D721Med (cell line): ENCODE measurements at regions not wholly inside any gene's neighbourhood (a gene's known extent, or its start where the extent isn't known, plus 50 kb on each side); places are given as distances from the start of the nearest gene placed in this dataset.

ENCODE experiments used
- DNase-seq: peaks from one replicate; pipeline ENCODE4 v3.0.0; 2011; ENCODE audit warnings: low spot score; ENCODE audit not compliant: insufficient read length
- FAIRE-seq: peaks from 2 replicates; lab custom pipeline; 2011; peaks lifted over from hg19 to GRCh38; lab: Jason Lieb, UNC
- CTCF ChIP-seq: IDR thresholded peaks from 2 replicates; pipeline ENCODE4 v1.5.1; 2012; ENCODE audit warnings: mild to moderate bottlenecking, control low read depth; ENCODE audit not compliant: insufficient read depth; ENCODE audit errors: missing control alignments

DNA sequence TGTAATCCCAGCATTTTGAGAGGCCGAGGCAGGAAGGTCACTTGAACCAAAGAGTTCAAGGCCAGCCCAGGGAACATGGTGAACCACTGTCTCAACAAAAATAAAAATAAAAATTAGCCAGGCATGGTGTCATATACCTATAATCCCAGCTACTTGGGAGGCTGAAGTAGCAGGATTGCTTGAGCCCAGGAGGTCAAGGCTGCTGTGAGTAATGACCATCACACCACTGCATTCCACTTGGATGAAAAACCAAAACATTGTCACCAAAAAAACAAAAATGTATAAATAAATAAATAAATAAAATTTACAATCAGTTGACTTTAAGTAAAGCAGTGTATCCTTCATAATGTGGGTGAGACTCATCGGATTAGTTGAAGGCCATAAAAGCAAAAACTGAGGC is 541.4 kb downstream of the CSNK1G3 start:
- FAIRE-seq (no peak), DNase-seq (no peak)
- no peak for TF ChIP-seq CTCF

- TF ChIP-seq CTCF, result no peak
- FAIRE-seq, result peak; percentile 69
- no peak for DNase-seq
Observed at GRCh38 chr5:124052201-124052600, 540.2 kb downstream of the CSNK1G3 start.

GRCh38 chr5:124050120-124050770 is 538.3 kb downstream of the CSNK1G3 start:
- TF ChIP-seq CTCF, result no peak
- FAIRE-seq, result no peak
- no peak for DNase-seq

DNA sequence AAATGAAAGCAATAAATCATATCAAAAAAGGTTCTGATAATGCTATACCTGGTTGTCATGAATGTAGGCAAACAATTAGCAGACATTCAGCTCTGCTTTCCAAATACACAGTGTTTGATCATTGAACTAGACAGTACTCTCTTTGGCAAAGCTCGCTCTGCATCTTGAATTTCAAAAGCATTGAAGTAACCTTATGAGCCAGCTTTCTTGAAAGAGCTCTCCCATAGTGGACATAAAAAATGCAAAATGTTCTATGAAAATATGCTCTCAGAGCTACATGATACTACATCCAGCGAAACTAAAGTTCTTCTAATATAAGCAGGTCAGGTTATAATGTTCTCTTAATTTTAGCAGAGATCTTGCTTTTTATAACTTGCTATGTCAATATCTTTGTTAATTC is 533.4 kb downstream of the CSNK1G3 start:
- DNase-seq (no peak), FAIRE-seq (no peak)
- TF ChIP-seq CTCF, result no peak

DNA sequence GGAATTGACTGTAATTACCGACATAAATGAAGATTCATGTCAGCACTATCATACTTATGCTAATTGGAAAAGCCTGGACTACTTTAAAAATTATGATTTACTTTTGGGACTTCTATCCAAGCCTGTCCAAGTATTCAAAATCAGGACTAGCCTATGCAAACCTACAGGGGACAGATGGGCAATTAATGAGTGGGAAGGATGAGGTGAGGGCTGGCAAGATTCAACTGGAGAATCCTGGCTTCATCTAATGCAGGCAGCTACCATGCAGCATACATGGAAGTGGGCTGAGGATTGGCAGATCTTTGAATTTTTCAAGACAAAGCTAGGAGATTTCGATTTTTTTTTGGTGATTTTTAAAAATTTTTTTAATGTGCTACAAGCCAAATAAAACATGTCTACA is 532.6 kb downstream of the CSNK1G3 start:
- FAIRE-seq (no peak), DNase-seq (no peak)
- TF ChIP-seq CTCF, result no peak

DNA sequence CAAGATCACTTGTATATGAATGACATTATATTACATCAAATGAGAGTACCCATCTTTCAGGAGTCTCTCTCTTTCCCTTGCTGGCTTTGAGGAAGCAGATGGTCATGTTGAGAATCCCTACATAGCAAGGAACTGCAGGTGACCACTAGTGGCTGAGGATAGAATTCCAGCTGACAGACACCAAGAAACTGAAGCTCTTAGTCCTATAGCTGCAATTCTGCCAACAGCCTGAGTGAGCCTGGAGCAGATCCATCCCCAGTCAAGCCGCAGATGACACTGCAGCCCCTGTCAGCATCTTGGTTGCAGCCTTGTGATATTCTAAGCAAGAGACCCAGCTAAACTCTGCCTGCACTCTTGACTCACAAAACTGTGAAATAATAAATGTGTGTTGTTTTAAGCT is 531.5 kb downstream of the CSNK1G3 start:
- no peak for DNase-seq
- no peak for FAIRE-seq
- TF ChIP-seq CTCF, result no peak

DNA sequence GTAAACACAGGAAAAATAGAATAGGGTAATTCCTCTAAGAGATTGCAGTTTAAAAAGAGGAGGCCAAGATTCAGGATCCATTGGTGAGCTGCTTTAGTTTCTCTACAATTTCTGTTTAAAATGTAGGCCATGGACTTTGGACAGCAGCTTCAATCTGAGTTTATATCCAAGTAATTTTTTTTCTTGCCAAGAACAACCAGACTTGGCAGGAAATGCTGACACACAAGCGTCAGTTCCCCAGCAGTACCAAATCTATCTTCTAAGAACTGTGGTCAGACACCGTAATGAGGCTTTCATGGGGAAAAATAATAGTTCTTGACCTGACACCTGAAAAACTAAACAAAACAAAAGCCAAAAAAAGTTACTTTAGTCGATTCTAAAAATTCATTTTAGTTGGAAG is 528.8 kb downstream of the CSNK1G3 start:
- no peak for FAIRE-seq
- TF ChIP-seq CTCF, result no peak
- DNase-seq, result no peak
